ENCODE measurements at regions not wholly inside any gene's neighbourhood (a gene's known extent, or its start where the extent isn't known, plus 50 kb on each side); places are given as distances from the start of the nearest gene placed in this dataset.
"Not testable (repeated sequence)": the region's sequence is repeated elsewhere in the genome, so short reads cannot be mapped to it uniquely, and the experiment has no call there.

DNA sequence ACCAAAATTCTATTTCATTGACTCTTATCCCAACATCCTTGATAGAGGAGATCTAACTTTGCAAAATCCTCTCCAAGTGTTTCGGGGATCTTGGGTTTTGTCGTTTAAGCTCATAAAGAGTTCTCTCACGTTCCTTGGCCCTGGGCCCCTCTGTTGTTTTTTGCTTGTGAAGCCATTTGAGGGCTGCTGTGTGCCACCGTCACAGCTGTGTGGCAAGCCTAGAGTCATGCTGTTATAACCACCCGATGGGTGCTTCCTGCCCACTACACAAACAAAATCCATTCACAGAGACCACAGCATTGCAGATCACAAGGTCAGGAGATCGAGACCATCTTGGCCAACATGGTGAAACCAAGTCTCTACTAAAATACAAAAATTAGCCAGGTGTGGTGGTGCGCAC lies 154.1 kb downstream of the ADSS2 start:
- TF ChIP-seq, protein P1, sequence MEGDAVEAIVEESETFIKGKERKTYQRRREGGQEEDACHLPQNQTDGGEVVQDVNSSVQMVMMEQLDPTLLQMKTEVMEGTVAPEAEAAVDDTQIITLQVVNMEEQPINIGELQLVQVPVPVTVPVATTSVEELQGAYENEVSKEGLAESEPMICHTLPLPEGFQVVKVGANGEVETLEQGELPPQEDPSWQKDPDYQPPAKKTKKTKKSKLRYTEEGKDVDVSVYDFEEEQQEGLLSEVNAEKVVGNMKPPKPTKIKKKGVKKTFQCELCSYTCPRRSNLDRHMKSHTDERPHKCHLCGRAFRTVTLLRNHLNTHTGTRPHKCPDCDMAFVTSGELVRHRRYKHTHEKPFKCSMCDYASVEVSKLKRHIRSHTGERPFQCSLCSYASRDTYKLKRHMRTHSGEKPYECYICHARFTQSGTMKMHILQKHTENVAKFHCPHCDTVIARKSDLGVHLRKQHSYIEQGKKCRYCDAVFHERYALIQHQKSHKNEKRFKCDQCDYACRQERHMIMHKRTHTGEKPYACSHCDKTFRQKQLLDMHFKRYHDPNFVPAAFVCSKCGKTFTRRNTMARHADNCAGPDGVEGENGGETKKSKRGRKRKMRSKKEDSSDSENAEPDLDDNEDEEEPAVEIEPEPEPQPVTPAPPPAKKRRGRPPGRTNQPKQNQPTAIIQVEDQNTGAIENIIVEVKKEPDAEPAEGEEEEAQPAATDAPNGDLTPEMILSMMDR (IDR thresholded peaks at IDR 0.05; ENCODE audit: unreplicated experiment) = no peak
- DNase-seq (ENCODE audit: low spot score) = no peak
- Mint-ChIP-seq H3K27ac (ENCODE audit: unreplicated experiment) (no peak overlapping the region), H3K27me3 (ENCODE audit: unreplicated experiment) (peaks cover 1% of the 10 kb centered on the region), H3K4me3 (ENCODE audit: unreplicated experiment) (no peak overlapping the region), H3K36me3 (ENCODE audit: low read depth, unreplicated experiment) (no peaks in the 10 kb centered on the region), H3K4me1 (ENCODE audit: unreplicated experiment) (peaks cover 24% of the 10 kb centered on the region), H3K9me3 (ENCODE audit: unreplicated experiment) (no peaks in the 10 kb centered on the region)

DNA sequence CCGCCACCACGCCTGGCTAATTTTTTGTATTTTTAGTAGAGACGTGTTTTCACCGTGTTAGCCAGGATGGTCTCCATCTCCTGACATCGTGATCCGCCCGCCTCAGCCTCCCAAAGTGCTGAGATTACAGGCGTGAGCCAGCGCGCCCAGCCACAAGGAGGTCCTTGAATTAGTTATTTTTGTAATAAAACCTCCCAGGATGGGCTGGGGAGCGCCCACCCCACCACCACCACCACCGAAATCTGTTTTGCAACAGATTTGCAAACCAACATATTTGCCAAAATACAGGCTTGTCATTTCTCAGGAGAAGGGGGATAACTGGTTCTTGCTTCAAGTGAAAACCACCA lies 151.7 kb downstream of the ADSS2 start:
- not testable (repeated sequence) for DNase-seq (ENCODE audit: low spot score); H3K9me3 Mint-ChIP-seq (ENCODE audit: unreplicated experiment); H3K36me3 Mint-ChIP-seq (ENCODE audit: low read depth, unreplicated experiment); H3K4me3 Mint-ChIP-seq (ENCODE audit: unreplicated experiment); H3K27me3 Mint-ChIP-seq (ENCODE audit: unreplicated experiment); H3K27ac Mint-ChIP-seq (ENCODE audit: unreplicated experiment)
- H3K4me1 Mint-ChIP-seq (ENCODE audit: unreplicated experiment) = peaks cover 28% of the 10 kb centered on the region

DNA sequence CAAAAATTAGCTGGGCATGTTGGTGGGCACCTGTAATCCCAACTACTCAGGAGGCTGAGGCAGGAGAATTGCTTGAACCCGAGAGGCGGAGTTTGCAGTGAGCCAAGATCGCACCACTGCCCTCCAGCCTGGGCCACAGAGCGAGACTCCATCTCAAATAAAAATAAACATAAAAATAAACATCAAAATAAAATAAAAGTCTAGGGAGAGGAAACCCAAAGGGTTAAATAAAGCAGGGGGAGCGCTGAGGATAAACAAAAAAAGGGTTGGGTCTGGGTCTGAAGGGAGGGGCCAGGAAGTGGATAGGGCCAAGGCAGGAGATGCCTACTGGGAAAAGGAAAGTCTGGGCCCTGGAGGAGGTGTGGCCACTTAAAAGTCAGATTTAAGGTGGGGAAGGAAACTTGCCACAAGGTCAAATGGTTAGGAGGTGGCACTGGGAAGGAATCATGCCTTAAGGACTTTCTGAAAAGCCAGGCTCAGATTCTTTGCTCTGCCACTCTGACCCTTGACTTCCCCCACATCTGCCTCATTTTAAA lies 150.0 kb downstream of the ADSS2 start:
- Mint-ChIP-seq H3K4me1 (ENCODE audit: unreplicated experiment) (peaks cover 18% of the 10 kb centered on the region), H3K4me3 (ENCODE audit: unreplicated experiment) (no peak overlapping the region), H3K27me3 (ENCODE audit: unreplicated experiment) (peaks cover 7% of the 10 kb centered on the region), H3K9me3 (ENCODE audit: unreplicated experiment) (no peaks in the 10 kb centered on the region), H3K27ac (ENCODE audit: unreplicated experiment) (no peak overlapping the region), H3K36me3 (ENCODE audit: low read depth, unreplicated experiment) (peaks cover 4% of the 10 kb centered on the region)
- TF ChIP-seq, protein P1 (IDR thresholded peaks at IDR 0.05; ENCODE audit: unreplicated experiment) = no peak
- no peak for DNase-seq (ENCODE audit: low spot score)

GRCh38 chr1:244302876-244303609 lies 148.7 kb downstream of the ADSS2 start:
- no peak for DNase-seq (ENCODE audit: low spot score)
- Mint-ChIP-seq H3K36me3 (ENCODE audit: low read depth, unreplicated experiment) (peaks cover 4% of the 10 kb centered on the region), H3K9me3 (ENCODE audit: unreplicated experiment) (no peaks in the 10 kb centered on the region), H3K27me3 (ENCODE audit: unreplicated experiment) (peaks cover 6% of the 10 kb centered on the region), H3K27ac (ENCODE audit: unreplicated experiment) (no peak overlapping the region), H3K4me1 (ENCODE audit: unreplicated experiment) (peaks cover 18% of the 10 kb centered on the region), H3K4me3 (ENCODE audit: unreplicated experiment) (no peak overlapping the region)
- TF ChIP-seq, protein P1 (IDR thresholded peaks at IDR 0.05; ENCODE audit: unreplicated experiment) = no peak

DNA sequence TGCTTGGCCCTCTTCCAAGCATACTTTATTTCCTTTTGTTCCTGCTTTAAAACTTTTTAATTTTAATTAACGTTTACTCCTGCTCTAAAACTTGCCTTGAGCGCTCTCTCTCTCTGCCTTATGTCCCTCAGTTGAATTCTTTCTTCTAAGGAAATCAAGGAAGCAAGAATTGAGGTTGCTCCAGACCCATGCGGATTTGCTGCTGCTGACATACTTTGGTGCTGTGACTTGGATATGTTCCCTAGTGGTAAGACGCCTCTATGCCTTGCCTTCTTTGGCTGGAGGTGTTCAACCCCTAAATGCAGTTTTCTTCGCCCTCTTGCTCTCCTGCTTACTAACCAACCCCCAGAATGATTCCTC lies 148.1 kb downstream of the ADSS2 start:
- no peak for DNase-seq (ENCODE audit: low spot score)

More for the DNA sequence above, 148.1 kb downstream of the ADSS2 start:
- Mint-ChIP-seq H3K4me3 (ENCODE audit: unreplicated experiment) (no peak overlapping the region), H3K36me3 (ENCODE audit: low read depth, unreplicated experiment) (peaks cover 4% of the 10 kb centered on the region), H3K27ac (ENCODE audit: unreplicated experiment) (no peak overlapping the region), H3K27me3 (ENCODE audit: unreplicated experiment) (peaks cover 6% of the 10 kb centered on the region), H3K4me1 (ENCODE audit: unreplicated experiment) (peaks cover 18% of the 10 kb centered on the region), H3K9me3 (ENCODE audit: unreplicated experiment) (no peaks in the 10 kb centered on the region)
- TF ChIP-seq, protein P1 (IDR thresholded peaks at IDR 0.05; ENCODE audit: unreplicated experiment) = no peak

Data from endothelial cell (in vitro differentiated cells).